ENCODE measurements at regions not wholly inside any gene's neighbourhood (a gene's known extent, or its start where the extent isn't known, plus 50 kb on each side); places are given as distances from the start of the nearest gene placed in this dataset.

DNA sequence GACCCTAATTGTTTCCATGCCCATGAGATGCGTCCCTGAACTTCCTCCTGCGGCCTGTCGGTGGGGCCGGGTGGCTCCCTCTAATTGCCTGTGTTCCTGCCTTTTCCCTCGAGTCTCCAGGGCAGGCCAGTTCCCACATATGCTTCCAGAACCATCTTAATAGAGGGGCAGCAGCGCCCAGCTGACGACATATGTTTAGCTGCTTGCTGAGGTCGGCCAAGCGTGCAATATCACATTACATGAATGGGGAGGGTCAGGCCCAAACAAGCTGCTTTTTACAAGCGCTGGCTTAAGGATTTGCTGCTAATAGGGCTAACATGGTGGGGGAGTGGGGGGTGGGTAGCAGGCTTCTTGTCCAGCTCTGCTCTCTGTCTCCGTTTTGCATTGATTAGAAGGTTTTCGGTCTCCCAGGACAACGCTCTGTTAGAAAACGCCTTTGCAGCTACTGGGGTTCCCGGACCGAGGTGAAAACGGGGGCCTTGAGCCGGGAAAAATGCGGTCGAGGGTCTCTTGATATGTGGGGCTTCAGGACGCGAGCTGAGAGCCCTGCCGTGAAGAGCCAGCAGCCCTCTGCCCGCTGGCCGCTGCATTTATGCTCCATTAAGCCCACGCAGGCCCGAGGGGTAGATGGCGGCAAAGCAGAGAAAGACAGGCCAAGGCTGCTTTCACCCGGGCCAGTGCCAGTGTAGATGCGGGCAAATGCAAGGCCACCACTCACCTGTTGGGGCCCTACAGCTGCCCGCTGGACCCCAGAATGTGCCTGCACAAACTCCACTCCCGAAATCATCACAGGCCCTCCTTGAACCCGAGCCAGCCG, 308.5 kb downstream of the BMP7 start:
- no peaks in the 10 kb centered on the region for H3K9me2 ChIP-seq (ENCODE audit: low read depth, low read length)
- no peaks in the 10 kb centered on the region for H3K9me3 ChIP-seq (ENCODE audit: low read length)
- no peaks in the 10 kb centered on the region for H3K27me3 ChIP-seq (ENCODE audit: insufficient read depth, low read length)
- H3K27ac ChIP-seq (ENCODE audit: low read depth, low read length, poor library complexity, severe bottlenecking) = no peak overlapping the region
- no peak overlapping the region for H3K4me3 ChIP-seq (ENCODE audit: low read depth, low read length, poor library complexity, severe bottlenecking)
- no peaks in the 10 kb centered on the region for H4K20me1 ChIP-seq (ENCODE audit: insufficient read depth, low read length)
- H3K79me2 ChIP-seq (ENCODE audit: insufficient read depth, low read length) = no peaks in the 10 kb centered on the region
- H3K36me3 ChIP-seq (ENCODE audit: insufficient read depth, low read length) = no peaks in the 10 kb centered on the region
- TF ChIP-seq EZH2 (IDR thresholded peaks at IDR 0.05; ENCODE audit: borderline replicate concordance, low read length) (no peak), CTCF (IDR thresholded peaks at IDR 0.05; ENCODE audit: low read length) (no peak)
- H3K4me2 ChIP-seq (ENCODE audit: low read length) = no peak overlapping the region
- H3K9ac ChIP-seq (ENCODE audit: low read length) = no peak overlapping the region
- no peaks in the 10 kb centered on the region for H3K4me1 ChIP-seq (ENCODE audit: insufficient read depth, low read length, severe bottlenecking)
- H2AFZ ChIP-seq (ENCODE audit: low read length) = no peak overlapping the region
- H3F3A ChIP-seq (ENCODE audit: insufficient read depth, low read length) = no peaks in the 10 kb centered on the region

DNA sequence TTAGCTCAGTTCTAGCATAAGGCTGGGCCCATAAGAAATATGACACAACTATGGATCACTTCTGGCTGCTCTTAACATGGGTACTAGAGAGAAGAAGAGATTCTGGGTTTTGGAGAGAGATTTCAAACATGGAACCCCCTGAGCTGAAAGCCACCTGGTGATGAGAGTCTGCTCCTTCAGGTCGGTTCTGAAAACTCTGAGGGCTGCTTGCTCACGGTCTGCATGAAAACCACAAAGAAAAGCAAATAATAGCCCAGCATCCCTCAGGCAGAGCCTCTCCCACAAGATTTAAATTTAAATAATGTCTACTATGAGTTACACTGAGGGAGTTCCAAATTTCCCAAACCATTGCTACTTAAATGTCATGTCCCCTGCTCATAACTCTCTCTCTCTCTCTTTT, 301.5 kb downstream of the BMP7 start:
- Histone ChIP-seq H2AFZ (ENCODE audit: low read length) (no peak overlapping the region), H3K27me3 (ENCODE audit: insufficient read depth, low read length) (no peaks in the 10 kb centered on the region), H3K9me3 (ENCODE audit: low read length) (no peaks in the 10 kb centered on the region), H3K79me2 (ENCODE audit: insufficient read depth, low read length) (no peaks in the 10 kb centered on the region), H3K4me1 (ENCODE audit: insufficient read depth, low read length, severe bottlenecking) (no peaks in the 10 kb centered on the region), H3K9me2 (ENCODE audit: low read depth, low read length) (no peaks in the 10 kb centered on the region), H3K36me3 (ENCODE audit: insufficient read depth, low read length) (no peaks in the 10 kb centered on the region), H3K4me3 (ENCODE audit: low read depth, low read length, poor library complexity, severe bottlenecking) (no peak overlapping the region), H3K9ac (ENCODE audit: low read length) (no peak overlapping the region), H3F3A (ENCODE audit: insufficient read depth, low read length) (no peaks in the 10 kb centered on the region), H3K4me2 (ENCODE audit: low read length) (no peak overlapping the region), H4K20me1 (ENCODE audit: insufficient read depth, low read length) (no peaks in the 10 kb centered on the region), H3K27ac (ENCODE audit: low read depth, low read length, poor library complexity, severe bottlenecking) (no peak overlapping the region)
- TF ChIP-seq EZH2 (IDR thresholded peaks at IDR 0.05; ENCODE audit: borderline replicate concordance, low read length) (no peak), CTCF (IDR thresholded peaks at IDR 0.05; ENCODE audit: low read length) (no peak)

GRCh38 chr20:56967916-56968315, 298.5 kb downstream of the BMP7 start:
- no peaks in the 10 kb centered on the region for H3K27me3 ChIP-seq (ENCODE audit: insufficient read depth, low read length)
- H3K9me2 ChIP-seq (ENCODE audit: low read depth, low read length) = no peaks in the 10 kb centered on the region
- no peaks in the 10 kb centered on the region for H4K20me1 ChIP-seq (ENCODE audit: insufficient read depth, low read length)
- H3K9me3 ChIP-seq (ENCODE audit: low read length) = no peaks in the 10 kb centered on the region
- H3K4me1 ChIP-seq (ENCODE audit: insufficient read depth, low read length, severe bottlenecking) = no peaks in the 10 kb centered on the region
- H3K4me3 ChIP-seq (ENCODE audit: low read depth, low read length, poor library complexity, severe bottlenecking) = no peak overlapping the region
- no peak overlapping the region for H3K4me2 ChIP-seq (ENCODE audit: low read length)
- no peak overlapping the region for H3K9ac ChIP-seq (ENCODE audit: low read length)
- no peak overlapping the region for H2AFZ ChIP-seq (ENCODE audit: low read length)
- H3K27ac ChIP-seq (ENCODE audit: low read depth, low read length, poor library complexity, severe bottlenecking) = no peak overlapping the region
- H3K36me3 ChIP-seq (ENCODE audit: insufficient read depth, low read length) = no peaks in the 10 kb centered on the region
- H3K79me2 ChIP-seq (ENCODE audit: insufficient read depth, low read length) = no peaks in the 10 kb centered on the region
- TF ChIP-seq EZH2 (IDR thresholded peaks at IDR 0.05; ENCODE audit: borderline replicate concordance, low read length) (no peak), CTCF (IDR thresholded peaks at IDR 0.05; ENCODE audit: low read length) (no peak)
- no peaks in the 10 kb centered on the region for H3F3A ChIP-seq (ENCODE audit: insufficient read depth, low read length)
